ENCODE measurements at regions not wholly inside any gene's neighbourhood (a gene's known extent, or its start where the extent isn't known, plus 50 kb on each side); places are given as distances from the start of the nearest gene placed in this dataset.

DNA sequence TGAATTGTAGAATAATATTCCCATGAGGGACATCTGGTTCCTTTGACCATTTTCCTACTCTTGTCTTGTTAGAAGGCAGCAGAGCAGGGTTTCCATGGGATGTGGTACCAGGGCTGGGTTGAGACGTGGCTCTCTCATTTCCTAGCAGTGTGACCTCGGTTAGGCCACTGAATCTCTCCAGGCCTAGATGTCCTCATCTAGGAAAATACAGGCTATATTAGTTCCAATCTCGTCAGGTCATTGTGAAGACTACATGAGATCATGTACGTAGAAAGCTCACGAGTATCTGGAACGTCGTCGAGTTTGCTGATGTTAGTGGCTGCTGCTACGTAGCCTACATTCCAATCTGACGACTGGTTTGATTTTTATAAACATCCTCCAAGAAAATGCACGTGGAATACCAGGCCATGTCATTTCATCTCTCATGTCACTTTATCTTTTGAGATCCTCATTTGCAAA, 278.2 kb upstream of the GATB start:
- H3K27me3 ChIP-seq = no peaks in the 10 kb centered on the region
- H3K9me3 ChIP-seq = no peaks in the 10 kb centered on the region
- TF ChIP-seq, protein P1, sequence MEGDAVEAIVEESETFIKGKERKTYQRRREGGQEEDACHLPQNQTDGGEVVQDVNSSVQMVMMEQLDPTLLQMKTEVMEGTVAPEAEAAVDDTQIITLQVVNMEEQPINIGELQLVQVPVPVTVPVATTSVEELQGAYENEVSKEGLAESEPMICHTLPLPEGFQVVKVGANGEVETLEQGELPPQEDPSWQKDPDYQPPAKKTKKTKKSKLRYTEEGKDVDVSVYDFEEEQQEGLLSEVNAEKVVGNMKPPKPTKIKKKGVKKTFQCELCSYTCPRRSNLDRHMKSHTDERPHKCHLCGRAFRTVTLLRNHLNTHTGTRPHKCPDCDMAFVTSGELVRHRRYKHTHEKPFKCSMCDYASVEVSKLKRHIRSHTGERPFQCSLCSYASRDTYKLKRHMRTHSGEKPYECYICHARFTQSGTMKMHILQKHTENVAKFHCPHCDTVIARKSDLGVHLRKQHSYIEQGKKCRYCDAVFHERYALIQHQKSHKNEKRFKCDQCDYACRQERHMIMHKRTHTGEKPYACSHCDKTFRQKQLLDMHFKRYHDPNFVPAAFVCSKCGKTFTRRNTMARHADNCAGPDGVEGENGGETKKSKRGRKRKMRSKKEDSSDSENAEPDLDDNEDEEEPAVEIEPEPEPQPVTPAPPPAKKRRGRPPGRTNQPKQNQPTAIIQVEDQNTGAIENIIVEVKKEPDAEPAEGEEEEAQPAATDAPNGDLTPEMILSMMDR (IDR thresholded peaks at IDR 0.05) = no peak
- no peak overlapping the region for H3K9ac ChIP-seq (ENCODE audit: low read depth in 2 of 2, low read length in 2 of 2)
- no peak overlapping the region for H3K27ac ChIP-seq
- no peaks in the 10 kb centered on the region for H3K4me1 ChIP-seq
- H3K4me3 ChIP-seq = no peak overlapping the region
- intact Hi-C loops (cut with DNase I) = no loop called here
- DNase-seq = no peak
- H3K36me3 ChIP-seq = no peaks in the 10 kb centered on the region

DNA sequence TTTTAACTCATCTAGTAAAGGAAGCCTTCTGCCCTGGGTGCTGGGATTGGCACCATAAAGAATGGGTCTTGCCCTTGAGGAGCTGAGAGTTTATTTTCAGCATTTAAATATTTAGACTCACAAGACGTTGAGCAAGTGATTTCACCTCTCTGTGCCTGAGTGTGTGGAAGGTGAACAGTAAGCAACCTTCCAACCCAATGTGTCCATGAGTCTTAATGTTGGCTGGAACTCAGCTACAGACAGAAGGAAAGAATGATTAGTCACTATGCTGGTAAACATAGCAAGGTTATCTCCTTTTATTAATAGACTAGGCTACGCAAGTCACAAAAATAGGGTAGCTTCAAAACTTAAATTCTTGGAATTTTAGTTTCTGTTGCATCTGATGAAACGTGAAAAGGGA, 277.4 kb upstream of the GATB start:
- intact Hi-C loops (cut with DNase I) = no loop called here
- DNase-seq = no peak
- Histone ChIP-seq H3K4me1 (no peaks in the 10 kb centered on the region), H3K9me3 (no peaks in the 10 kb centered on the region), H3K4me3 (no peak overlapping the region), H3K27me3 (no peaks in the 10 kb centered on the region), H3K36me3 (no peaks in the 10 kb centered on the region), H3K9ac (ENCODE audit: low read depth in 2 of 2, low read length in 2 of 2) (no peak overlapping the region), H3K27ac (no peak overlapping the region)
- TF ChIP-seq, protein P1 (IDR thresholded peaks at IDR 0.05) = no peak

DNA sequence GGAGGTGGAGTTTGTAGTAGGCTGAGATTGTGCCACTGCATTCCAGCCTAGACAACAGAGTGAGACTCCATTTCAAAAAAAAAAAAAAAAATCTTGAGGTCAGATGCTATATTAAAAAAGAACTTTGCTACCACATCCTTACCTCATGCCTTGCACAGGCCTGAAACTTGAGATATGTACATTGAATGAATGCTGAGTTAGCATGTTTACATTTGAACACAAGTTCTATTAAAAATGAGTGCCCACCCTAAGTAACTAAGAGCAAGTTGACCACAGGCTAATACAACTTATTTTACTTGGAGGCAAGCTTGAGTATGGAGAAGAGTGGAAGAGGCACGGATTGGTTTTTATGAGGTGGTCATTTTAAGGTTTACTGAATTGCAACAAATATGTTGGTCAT, 276.6 kb upstream of the GATB start:
- H3K36me3 ChIP-seq = no peaks in the 10 kb centered on the region
- H3K9ac ChIP-seq (ENCODE audit: low read depth in 2 of 2, low read length in 2 of 2) = no peak overlapping the region
- H3K4me1 ChIP-seq = no peaks in the 10 kb centered on the region
- TF ChIP-seq, protein P1 (IDR thresholded peaks at IDR 0.05) = no peak
- H3K4me3 ChIP-seq = no peak overlapping the region
- intact Hi-C loops (cut with DNase I) = no loop called here
- no peaks in the 10 kb centered on the region for H3K27me3 ChIP-seq
- no peaks in the 10 kb centered on the region for H3K9me3 ChIP-seq
- no peak overlapping the region for H3K27ac ChIP-seq
- no peak for DNase-seq

DNA sequence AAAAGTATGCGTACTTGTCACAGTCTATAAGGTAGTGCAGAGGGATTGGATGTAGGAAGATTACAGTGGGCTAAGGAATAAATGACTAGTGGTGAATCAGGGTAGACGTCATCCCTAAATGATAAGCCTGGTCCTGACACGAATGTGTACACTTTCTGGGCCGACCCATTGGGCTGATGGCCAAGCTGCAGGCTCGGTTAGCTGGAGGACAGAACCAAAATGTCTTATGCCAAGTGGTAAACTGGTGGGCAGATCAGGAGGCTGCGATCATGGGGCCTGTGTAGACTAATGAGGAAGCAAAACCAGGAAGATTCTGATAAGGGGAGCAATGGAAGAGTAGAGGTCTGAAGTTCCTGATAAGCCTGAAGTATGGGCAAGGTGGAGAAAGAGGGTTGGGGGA, 272.8 kb upstream of the GATB start:
- Histone ChIP-seq H3K36me3 (no peaks in the 10 kb centered on the region), H3K27me3 (no peaks in the 10 kb centered on the region), H3K27ac (no peak overlapping the region), H3K9ac (ENCODE audit: low read depth in 2 of 2, low read length in 2 of 2) (no peak overlapping the region), H3K9me3 (no peaks in the 10 kb centered on the region), H3K4me3 (no peak overlapping the region), H3K4me1 (no peaks in the 10 kb centered on the region)
- DNase-seq = no peak
- intact Hi-C loops (cut with DNase I) = no loop called here
- TF ChIP-seq, protein P1 (IDR thresholded peaks at IDR 0.05) = no peak

DNA sequence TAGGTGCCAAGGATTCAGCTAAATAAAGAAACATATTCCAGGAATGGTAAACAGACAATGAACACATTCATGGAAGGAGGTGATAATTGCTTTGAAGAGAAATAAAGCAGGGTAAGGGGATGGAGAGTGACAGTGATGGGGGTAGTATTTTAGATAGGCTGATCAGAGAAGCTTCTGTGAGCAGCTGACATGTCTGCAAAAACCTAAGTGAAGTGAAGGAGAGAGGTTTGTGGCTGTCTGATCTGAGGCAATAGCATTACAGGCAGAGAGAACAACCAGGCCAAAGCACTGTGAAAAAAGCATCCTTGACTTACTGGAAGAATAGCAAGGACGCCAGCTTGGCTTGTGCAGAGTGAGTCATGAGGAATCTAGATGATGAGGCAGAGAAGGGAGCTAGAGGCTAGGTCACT, 271.9 kb upstream of the GATB start:
- no peak overlapping the region for H3K4me3 ChIP-seq
- H3K9ac ChIP-seq (ENCODE audit: low read depth in 2 of 2, low read length in 2 of 2) = no peak overlapping the region
- H3K27ac ChIP-seq = no peak overlapping the region
- TF ChIP-seq, protein P1 (IDR thresholded peaks at IDR 0.05) = no peak
- no peaks in the 10 kb centered on the region for H3K27me3 ChIP-seq
- no peaks in the 10 kb centered on the region for H3K4me1 ChIP-seq
- no peaks in the 10 kb centered on the region for H3K36me3 ChIP-seq
- intact Hi-C loops (cut with DNase I) = no loop called here
- H3K9me3 ChIP-seq = no peaks in the 10 kb centered on the region
- DNase-seq = no peak

DNA sequence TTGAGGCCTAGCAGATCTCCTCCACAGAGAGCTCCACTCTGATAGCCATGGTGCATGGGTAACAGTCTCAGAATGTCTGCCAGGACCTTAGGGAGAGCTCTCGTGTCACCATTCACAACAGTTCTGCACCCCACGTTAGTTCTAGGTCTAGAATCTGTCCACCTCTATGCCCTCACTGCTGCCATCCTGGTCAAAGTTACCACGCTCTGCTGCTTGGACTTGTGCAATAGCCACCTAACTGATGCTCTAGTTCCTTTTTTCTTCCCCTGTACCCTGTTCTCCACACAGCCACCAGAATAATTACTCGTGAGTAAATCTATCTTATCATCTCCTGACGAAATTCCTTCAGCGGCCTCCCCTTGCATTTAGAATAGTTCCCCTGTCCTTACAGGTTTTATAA, 268.8 kb upstream of the GATB start:
- DNase-seq = no peak
- intact Hi-C loops (cut with DNase I) = no loop called here
- Histone ChIP-seq H3K9ac (ENCODE audit: low read depth in 2 of 2, low read length in 2 of 2) (no peak overlapping the region), H3K36me3 (no peaks in the 10 kb centered on the region), H3K27me3 (no peaks in the 10 kb centered on the region), H3K4me1 (no peaks in the 10 kb centered on the region), H3K4me3 (no peak overlapping the region), H3K9me3 (no peaks in the 10 kb centered on the region), H3K27ac (no peak overlapping the region)
- TF ChIP-seq, protein P1 (IDR thresholded peaks at IDR 0.05) = no peak
